Hepatocyte (in vitro differentiated cells): ENCODE measurements at regions not wholly inside any gene's neighbourhood (a gene's known extent, or its start where the extent isn't known, plus 50 kb on each side); places are given as distances from the start of the nearest gene placed in this dataset.

Experiments
- CTCF ChIP-seq: fragments of 200-600 bp; sonication (generic); IDR thresholded peaks from 2 replicates; pipeline ENCODE4 v1.5.1; 2016; ENCODE audit warnings: antibody characterized with exemption, mild to moderate bottlenecking; ENCODE audit not compliant: poor library complexity
- EZH2 ChIP-seq: fragments of 200-600 bp; sonication (generic); IDR thresholded peaks from 2 replicates; pipeline ENCODE4 v1.6.1; 2016; ENCODE audit warnings: antibody characterized with exemption, mild to moderate bottlenecking, borderline replicate concordance
- EZH2phosphoT487 ChIP-seq: fragments of 200-600 bp; sonication (generic); IDR thresholded peaks from one replicate; pipeline ENCODE4 v1.6.1; 2018; ENCODE audit warnings: antibody characterized with exemption, mild to moderate bottlenecking, low read depth, moderate library complexity; ENCODE audit not compliant: unreplicated experiment, severe bottlenecking

- TF ChIP-seq CTCF (no peak), EZH2 (no peak), EZH2phosphoT487 (no peak)
Observed at GRCh38 chr16:6027733-6028132, 930.1 kb upstream of the EEF2KMT start.
